ENCODE measurements at regions not wholly inside any gene's neighbourhood (a gene's known extent, or its start where the extent isn't known, plus 50 kb on each side); places are given as distances from the start of the nearest gene placed in this dataset.

- no peak for TF ChIP-seq JUNB (IDR thresholded peaks at IDR 0.05)
These were observed 122.0 kb upstream of the PROK2 start (continued) for GRCh38 chr3:71906976-71907375.

- no peaks in the 10 kb centered on the region for H3K9me3 ChIP-seq
- no peak overlapping the region for H3K4me3 ChIP-seq
- ATAC-seq (no peak), DNase-seq (ENCODE audit: low read depth in 1 of 2, low spot score in 1 of 2) (no peak), FAIRE-seq (no peak)
- H3K4me1 ChIP-seq, result no peaks in the 10 kb centered on the region
- ChIA-PET CTCF (interaction anchor here (1.1 kb wide), 1 partner anchor 1180 kb away, joined by 3 read pairs; no protein-coding TSS in a partner anchor), POLR2A (no interaction called here)
- whole genome bisulfite sequencing (ENCODE audit: missing lambda C conversion rate), result 66% methylated on average over 5 of the region's 5 CpGs
- no peak overlapping the region for H3K27ac ChIP-seq
- TF ChIP-seq SMC3 (IDR thresholded peaks at IDR 0.05), result no peak
- TF ChIP-seq ZSCAN20 (CRISPR knock-in tag; IDR thresholded peaks at IDR 0.05), result no peak
- TF ChIP-seq FOXS1 (CRISPR knock-in tag; IDR thresholded peaks at IDR 0.05), result no peak
- no peak for TF ChIP-seq BHLHE40 (IDR thresholded peaks at IDR 0.05; ENCODE audit: low read depth, low read length)
- TF ChIP-seq ZNF302 (CRISPR knock-in tag; IDR thresholded peaks at IDR 0.05), result no peak
- TF ChIP-seq HOXB5 (CRISPR knock-in tag; IDR thresholded peaks at IDR 0.05), result no peak
- H3K4me2 ChIP-seq, result no peak overlapping the region
These were observed 120.5 kb upstream of the PROK2 start for GRCh38 chr3:71905426-71905825.

GRCh38 chr3:71903936-71904335 lies 119.0 kb upstream of the PROK2 start:
- TF ChIP-seq FOSB (CRISPR knock-in tag; IDR thresholded peaks at IDR 0.05), result no peak
- TF ChIP-seq HOXB13 (CRISPR knock-in tag; IDR thresholded peaks at IDR 0.05; ENCODE audit: low read depth), result no peak
- no peak for TF ChIP-seq BHLHE40 (IDR thresholded peaks at IDR 0.05; ENCODE audit: low read depth, low read length)
- TF ChIP-seq HMGXB4 (CRISPR knock-in tag; IDR thresholded peaks at IDR 0.05; ENCODE audit: borderline replicate concordance), result no peak
- TF ChIP-seq HOXB5 (CRISPR knock-in tag; IDR thresholded peaks at IDR 0.05), result no peak
- TF ChIP-seq CBX2 (IDR thresholded peaks at IDR 0.05; ENCODE audit: borderline replicate concordance, low read depth), result no peak
- no peak for TF ChIP-seq SREBF2 (IDR thresholded peaks at IDR 0.05)
- TF ChIP-seq ZC3H11A (IDR thresholded peaks at IDR 0.05), result no peak
- no peak for TF ChIP-seq RFX5 (IDR thresholded peaks at IDR 0.05)
- no peak for TF ChIP-seq TP53 (CRISPR knock-in tag; IDR thresholded peaks at IDR 0.05)
- TF ChIP-seq TFCP2L1 (CRISPR knock-in tag; IDR thresholded peaks at IDR 0.05), result no peak
- no peak for TF ChIP-seq HOXA7 (CRISPR knock-in tag; IDR thresholded peaks at IDR 0.05)
- no peak for TF ChIP-seq MAFK (IDR thresholded peaks at IDR 0.05; ENCODE audit: partially characterized antibody)
- TF ChIP-seq, protein P1, sequence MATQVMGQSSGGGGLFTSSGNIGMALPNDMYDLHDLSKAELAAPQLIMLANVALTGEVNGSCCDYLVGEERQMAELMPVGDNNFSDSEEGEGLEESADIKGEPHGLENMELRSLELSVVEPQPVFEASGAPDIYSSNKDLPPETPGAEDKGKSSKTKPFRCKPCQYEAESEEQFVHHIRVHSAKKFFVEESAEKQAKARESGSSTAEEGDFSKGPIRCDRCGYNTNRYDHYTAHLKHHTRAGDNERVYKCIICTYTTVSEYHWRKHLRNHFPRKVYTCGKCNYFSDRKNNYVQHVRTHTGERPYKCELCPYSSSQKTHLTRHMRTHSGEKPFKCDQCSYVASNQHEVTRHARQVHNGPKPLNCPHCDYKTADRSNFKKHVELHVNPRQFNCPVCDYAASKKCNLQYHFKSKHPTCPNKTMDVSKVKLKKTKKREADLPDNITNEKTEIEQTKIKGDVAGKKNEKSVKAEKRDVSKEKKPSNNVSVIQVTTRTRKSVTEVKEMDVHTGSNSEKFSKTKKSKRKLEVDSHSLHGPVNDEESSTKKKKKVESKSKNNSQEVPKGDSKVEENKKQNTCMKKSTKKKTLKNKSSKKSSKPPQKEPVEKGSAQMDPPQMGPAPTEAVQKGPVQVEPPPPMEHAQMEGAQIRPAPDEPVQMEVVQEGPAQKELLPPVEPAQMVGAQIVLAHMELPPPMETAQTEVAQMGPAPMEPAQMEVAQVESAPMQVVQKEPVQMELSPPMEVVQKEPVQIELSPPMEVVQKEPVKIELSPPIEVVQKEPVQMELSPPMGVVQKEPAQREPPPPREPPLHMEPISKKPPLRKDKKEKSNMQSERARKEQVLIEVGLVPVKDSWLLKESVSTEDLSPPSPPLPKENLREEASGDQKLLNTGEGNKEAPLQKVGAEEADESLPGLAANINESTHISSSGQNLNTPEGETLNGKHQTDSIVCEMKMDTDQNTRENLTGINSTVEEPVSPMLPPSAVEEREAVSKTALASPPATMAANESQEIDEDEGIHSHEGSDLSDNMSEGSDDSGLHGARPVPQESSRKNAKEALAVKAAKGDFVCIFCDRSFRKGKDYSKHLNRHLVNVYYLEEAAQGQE (IDR thresholded peaks at IDR 0.05), result no peak
- TF ChIP-seq, protein P2, sequence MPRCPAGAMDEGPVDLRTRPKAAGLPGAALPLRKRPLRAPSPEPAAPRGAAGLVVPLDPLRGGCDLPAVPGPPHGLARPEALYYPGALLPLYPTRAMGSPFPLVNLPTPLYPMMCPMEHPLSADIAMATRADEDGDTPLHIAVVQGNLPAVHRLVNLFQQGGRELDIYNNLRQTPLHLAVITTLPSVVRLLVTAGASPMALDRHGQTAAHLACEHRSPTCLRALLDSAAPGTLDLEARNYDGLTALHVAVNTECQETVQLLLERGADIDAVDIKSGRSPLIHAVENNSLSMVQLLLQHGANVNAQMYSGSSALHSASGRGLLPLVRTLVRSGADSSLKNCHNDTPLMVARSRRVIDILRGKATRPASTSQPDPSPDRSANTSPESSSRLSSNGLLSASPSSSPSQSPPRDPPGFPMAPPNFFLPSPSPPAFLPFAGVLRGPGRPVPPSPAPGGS (IDR thresholded peaks at IDR 0.05), result no peak
- TF ChIP-seq PBX3 (IDR thresholded peaks at IDR 0.05), result no peak
- H3K4me2 ChIP-seq, result no peak overlapping the region
- WGBS (ENCODE audit: missing lambda C conversion rate), result 56% methylated on average over 6 of the region's 6 CpGs
- no peak overlapping the region for H3K4me3 ChIP-seq
- ATAC-seq (no peak), DNase-seq (ENCODE audit: low read depth in 1 of 2, low spot score in 1 of 2) (no peak), FAIRE-seq (no peak)
- H3K9me3 ChIP-seq, result no peaks in the 10 kb centered on the region
- no peaks in the 10 kb centered on the region for H3K4me1 ChIP-seq
- ChIA-PET CTCF (no interaction called here), POLR2A (no interaction called here)
- H3K27ac ChIP-seq, result no peak overlapping the region
